ENCODE measurements at regions not wholly inside any gene's neighbourhood (a gene's known extent, or its start where the extent isn't known, plus 50 kb on each side); places are given as distances from the start of the nearest gene placed in this dataset.
"Not testable (repeated sequence)": the region's sequence is repeated elsewhere in the genome, so short reads cannot be mapped to it uniquely, and the experiment has no call there.

DNA sequence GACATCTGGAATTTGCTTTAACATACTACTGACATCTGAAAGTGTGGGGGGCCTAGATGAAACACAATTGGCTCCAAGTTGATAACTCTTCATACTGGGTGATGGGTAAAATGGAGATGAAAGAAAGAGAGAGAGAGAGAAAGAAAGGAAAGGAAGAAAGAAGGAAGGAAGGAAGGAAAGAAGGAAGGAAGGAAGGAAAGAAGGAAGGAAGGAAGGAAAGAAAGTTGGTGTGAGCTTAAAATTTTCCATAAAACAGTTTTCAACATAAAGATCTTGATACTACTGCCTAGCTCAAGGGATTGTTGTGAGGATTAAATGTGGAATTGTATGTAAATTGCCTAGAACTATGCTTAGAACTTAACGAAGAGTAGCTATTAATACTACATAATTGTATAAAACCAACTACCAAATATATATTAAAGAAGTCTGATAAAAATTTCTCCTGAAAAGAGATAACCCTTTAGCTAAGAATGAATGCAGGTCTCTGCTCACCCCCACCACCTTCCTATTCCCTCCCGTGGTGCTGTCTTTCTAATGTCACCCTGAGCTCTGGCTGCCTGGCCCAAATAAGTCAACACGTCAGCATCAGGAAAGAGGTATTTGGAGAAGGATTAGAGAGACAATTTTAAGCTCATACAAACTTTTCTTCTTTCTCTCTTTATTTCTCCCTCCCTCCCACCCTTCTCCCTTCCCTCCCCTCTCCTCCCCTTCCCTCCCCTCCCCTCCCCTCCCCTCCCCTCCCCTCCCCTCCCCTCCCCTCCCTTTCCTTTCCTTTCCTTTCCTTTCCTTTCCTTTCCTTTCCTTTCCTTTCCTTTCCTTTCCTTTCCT is 89.3 kb upstream of the SGIP1 start:
- peaks cover 0 to 2% (median 0%) of the 10 kb centered on the region in 3 donors for H3K27me3 Mint-ChIP-seq (ENCODE audit: low read depth in 3 of 3)
- H3K4me1 Mint-ChIP-seq = peaks cover 14 to 18% of the 10 kb centered on the region in 2 donors
- no peaks in the 10 kb centered on the region for H3K9me3 Mint-ChIP-seq
- H3K36me3 Mint-ChIP-seq = no peaks in the 10 kb centered on the region
- H3K4me3 Mint-ChIP-seq = no peak overlapping the region
- peak overlapping the region in 3 of 6 donors; percentile 25 to 87 (median 52) for H3K27ac Mint-ChIP-seq
- no peak for DNase-seq

DNA sequence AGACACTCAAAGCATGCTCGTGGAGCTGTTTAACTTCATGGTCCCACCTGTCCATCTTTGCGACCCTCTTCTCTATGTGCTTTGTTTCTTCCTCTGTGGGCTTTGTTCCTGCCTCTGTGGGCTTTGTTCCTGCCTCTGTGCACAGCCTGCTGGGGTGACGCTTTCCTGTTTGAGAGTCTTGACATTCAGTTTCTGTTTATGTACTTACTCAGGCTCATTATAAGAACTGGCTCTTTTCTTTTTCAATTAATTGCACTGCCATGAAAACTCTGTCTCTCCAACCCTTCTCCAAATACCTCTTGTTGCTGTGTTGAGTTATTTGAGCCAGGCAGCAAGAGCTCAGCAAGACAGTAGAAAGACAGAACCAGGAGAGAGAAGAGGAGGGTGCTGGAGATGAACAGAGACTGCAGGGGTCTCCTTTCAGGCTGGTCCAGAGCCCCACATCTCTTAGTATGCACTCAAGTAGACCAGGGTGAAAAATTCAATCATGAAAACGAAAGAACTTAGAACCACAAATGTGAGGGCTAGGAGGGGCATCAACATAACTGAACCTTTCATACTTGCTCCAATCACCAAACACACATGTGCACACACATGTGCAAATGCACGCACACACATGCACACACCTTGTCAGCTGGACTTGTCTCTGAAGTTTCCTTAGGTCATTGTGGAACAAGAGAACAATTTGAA is 88.3 kb upstream of the SGIP1 start:
- H3K4me3 Mint-ChIP-seq = peak overlapping the region; percentile 39 to 49 (median 43)
- peak overlapping the region; percentile 42 to 87 (median 60) for H3K27ac Mint-ChIP-seq

DNA sequence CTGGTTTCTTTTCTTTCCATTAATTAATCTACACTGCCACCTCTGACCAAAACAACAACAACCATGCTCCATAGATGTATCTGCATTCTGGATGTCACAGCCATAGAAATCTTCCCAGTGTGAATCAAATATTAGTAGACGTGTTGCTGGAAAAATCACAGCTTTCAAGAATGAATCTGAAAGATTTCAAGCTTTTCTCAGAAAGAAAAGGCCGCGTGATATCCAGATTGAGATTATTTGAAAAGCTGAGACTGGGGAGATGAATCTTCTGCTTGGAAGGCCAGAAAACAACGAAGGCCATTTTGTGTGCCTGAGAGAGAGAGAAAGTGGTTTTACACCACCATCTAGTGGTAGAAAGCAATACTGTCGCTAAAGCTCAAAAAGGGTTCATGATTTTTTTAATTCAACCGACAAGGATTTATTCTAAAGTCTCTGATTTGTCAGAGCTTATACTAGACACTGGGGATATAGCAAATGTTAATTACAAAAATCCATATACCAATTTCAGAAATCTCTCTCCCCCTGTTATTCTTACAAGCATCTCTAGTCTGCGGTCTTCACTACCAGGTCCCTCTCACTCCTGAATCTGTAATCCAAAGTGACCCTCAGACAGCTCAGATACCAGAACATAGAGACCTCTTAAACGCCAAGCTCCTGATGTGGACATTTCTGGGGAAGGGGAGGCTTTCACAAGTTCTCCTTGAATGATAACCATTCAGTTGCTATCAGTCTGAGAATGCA is 87.5 kb upstream of the SGIP1 start:
- DNase-seq = peak; percentile 57 to 64 (median 63)
- Mint-ChIP-seq H3K4me1 (peaks cover 14 to 18% of the 10 kb centered on the region in 2 donors), H3K4me3 (peak overlapping the region; percentile 15 to 40 (median 18)), H3K27me3 (ENCODE audit: low read depth in 3 of 3) (peaks cover 0 to 2% (median 0%) of the 10 kb centered on the region in 3 donors), H3K27ac (peak overlapping the region in 5 of 6 donors; percentile 0 to 87 (median 53)), H3K9me3 (no peaks in the 10 kb centered on the region), H3K36me3 (no peaks in the 10 kb centered on the region)

More for the DNA sequence above, 88.3 kb upstream of the SGIP1 start:
- Mint-ChIP-seq H3K36me3 (no peaks in the 10 kb centered on the region), H3K4me1 (peaks cover 14 to 18% of the 10 kb centered on the region in 2 donors), H3K9me3 (no peaks in the 10 kb centered on the region), H3K27me3 (ENCODE audit: low read depth in 3 of 3) (peaks cover 0 to 2% (median 0%) of the 10 kb centered on the region in 3 donors)
- peak; percentile 14 to 37 (median 28) for DNase-seq

- H3K27me3 Mint-ChIP-seq (ENCODE audit: low read depth in 3 of 3) = peaks cover 0 to 2% (median 0%) of the 10 kb centered on the region in 3 donors
- no peaks in the 10 kb centered on the region for H3K36me3 Mint-ChIP-seq
- DNase-seq = no peak
- H3K4me1 Mint-ChIP-seq = peaks cover 14 to 16% of the 10 kb centered on the region in 2 donors
- H3K27ac Mint-ChIP-seq = no peak overlapping the region
- H3K9me3 Mint-ChIP-seq = no peaks in the 10 kb centered on the region
- H3K4me3 Mint-ChIP-seq = no peak overlapping the region
Observed at GRCh38 chr1:66450043-66450514, 83.9 kb upstream of the SGIP1 start.

DNA sequence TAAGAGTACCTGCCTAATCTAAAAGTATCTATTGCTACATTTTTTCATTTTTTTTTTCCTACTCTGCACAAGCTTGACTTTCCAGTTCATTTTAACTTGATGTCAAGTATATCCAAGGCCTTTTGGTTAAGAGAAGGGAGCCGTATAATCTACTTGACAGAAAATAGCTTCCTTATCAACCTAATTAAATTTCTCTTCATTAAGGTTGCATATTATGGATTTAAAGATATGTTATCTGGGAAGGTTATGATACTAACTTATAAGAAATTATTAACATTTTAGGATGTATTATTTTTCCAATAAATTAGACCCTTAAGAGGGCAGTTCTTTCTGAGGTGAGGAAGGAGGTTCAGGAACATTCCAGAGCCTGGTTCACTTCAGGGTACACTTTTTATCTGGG is 83.1 kb upstream of the SGIP1 start:
- no peaks in the 10 kb centered on the region for H3K9me3 Mint-ChIP-seq
- no peaks in the 10 kb centered on the region for H3K36me3 Mint-ChIP-seq
- no peak for DNase-seq
- H3K4me1 Mint-ChIP-seq = peaks cover 6 to 8% of the 10 kb centered on the region in 2 donors
- no peak overlapping the region for H3K4me3 Mint-ChIP-seq
- H3K27ac Mint-ChIP-seq = no peak overlapping the region
- peaks cover 0 to 2% (median 0%) of the 10 kb centered on the region in 3 donors for H3K27me3 Mint-ChIP-seq (ENCODE audit: low read depth in 3 of 3)

DNA sequence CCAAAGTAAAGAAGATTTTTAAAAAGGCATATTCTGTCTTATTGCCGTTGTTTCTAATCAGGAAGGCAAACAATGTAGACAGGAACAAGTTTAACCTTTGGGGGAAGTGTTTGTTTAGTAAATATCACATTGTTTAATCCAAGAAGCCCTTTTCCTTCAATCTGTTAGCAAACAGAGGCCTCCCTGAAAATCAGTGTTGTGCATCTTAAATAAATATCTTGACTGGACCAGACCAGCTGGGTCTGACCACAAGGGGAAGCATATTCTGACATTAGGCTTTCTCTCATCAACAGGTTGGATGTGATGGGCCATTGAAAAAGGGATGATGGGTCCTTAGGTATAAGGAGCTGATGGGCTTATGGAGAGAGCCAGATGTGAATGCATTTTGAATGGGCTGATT is 81.8 kb upstream of the SGIP1 start:
- no peaks in the 10 kb centered on the region for H3K4me1 Mint-ChIP-seq
- H3K27ac Mint-ChIP-seq = no peak overlapping the region
- DNase-seq = no peak
- H3K9me3 Mint-ChIP-seq = no peaks in the 10 kb centered on the region
- H3K27me3 Mint-ChIP-seq (ENCODE audit: low read depth in 3 of 3) = peaks cover 0 to 2% (median 0%) of the 10 kb centered on the region in 3 donors
- H3K36me3 Mint-ChIP-seq = no peaks in the 10 kb centered on the region
- H3K4me3 Mint-ChIP-seq = no peak overlapping the region

- Mint-ChIP-seq H3K4me3 (no peak overlapping the region), H3K27ac (no peak overlapping the region), H3K9me3 (no peaks in the 10 kb centered on the region), H3K4me1 (no peaks in the 10 kb centered on the region), H3K36me3 (no peaks in the 10 kb centered on the region), H3K27me3 (ENCODE audit: low read depth in 3 of 3) (no peaks in the 10 kb centered on the region)
- no peak for DNase-seq
Observed at GRCh38 chr1:66452982-66453381, 81.0 kb upstream of the SGIP1 start.

DNA sequence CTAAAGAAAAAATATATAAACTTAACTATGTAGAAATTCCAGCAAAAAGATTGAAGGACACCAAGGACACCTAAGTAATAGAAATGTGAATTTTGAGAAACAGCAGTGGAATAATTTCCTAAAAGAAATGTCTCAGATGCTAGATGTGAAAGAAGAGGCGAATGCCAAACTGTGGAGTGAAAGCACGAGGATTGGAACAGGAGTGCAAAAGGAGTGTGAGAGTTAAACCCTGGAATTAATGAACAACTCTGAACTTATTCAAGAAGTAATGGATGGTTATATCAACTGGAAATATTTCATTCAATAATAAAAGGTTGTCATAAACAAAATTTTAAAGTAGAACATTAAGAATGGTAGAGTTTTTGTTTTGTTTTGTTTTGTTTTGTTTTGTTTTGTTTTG is 78.5 kb upstream of the SGIP1 start:
- DNase-seq = no peak
- Mint-ChIP-seq H3K27ac (no peak overlapping the region), H3K36me3 (no peaks in the 10 kb centered on the region), H3K27me3 (ENCODE audit: low read depth in 3 of 3) (peaks cover 0 to 5% (median 0%) of the 10 kb centered on the region in 3 donors), H3K4me1 (no peaks in the 10 kb centered on the region), H3K4me3 (no peak overlapping the region), H3K9me3 (peaks cover 0 to 7% (median under 1%) of the 10 kb centered on the region in 6 donors)

DNA sequence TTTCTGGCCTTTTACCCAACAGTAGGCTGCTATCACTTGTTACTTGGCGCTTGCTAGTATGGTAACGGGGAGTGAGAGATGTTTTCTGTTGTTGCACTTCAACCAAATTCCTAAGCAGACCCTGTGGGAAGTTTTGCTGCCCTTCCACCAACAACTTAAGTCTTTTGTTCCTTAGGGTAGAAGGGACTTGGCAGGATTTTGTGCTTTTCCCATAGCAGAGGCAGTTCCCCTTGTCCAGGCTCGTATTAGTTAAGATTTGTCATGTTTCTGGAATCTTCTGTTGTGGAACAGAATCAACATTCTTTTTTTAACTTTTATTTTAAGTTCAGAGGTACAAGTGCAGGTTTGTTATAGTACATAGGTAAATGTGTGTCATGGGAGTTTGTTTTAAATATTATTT is 73.2 kb upstream of the SGIP1 start:
- Mint-ChIP-seq H3K4me1 (no peaks in the 10 kb centered on the region), H3K27me3 (ENCODE audit: low read depth in 3 of 3) (peaks cover 0 to 5% (median 2%) of the 10 kb centered on the region in 3 donors), H3K4me3 (no peak overlapping the region), H3K27ac (no peak overlapping the region), H3K36me3 (no peaks in the 10 kb centered on the region), H3K9me3 (peaks cover 1 to 18% (median 5%) of the 10 kb centered on the region in 6 donors)
- DNase-seq = no peak

GRCh38 chr1:66462313-66462712 is 71.6 kb upstream of the SGIP1 start:
- Mint-ChIP-seq H3K4me3 (no peak overlapping the region), H3K36me3 (no peaks in the 10 kb centered on the region), H3K4me1 (no peaks in the 10 kb centered on the region), H3K27me3 (ENCODE audit: low read depth in 3 of 3) (peaks cover 2 to 8% (median 2%) of the 10 kb centered on the region in 3 donors), H3K9me3 (peaks cover 1 to 18% (median 5%) of the 10 kb centered on the region in 6 donors), H3K27ac (no peak overlapping the region)
- DNase-seq = no peak

- H3K4me3 Mint-ChIP-seq = no peak overlapping the region
Observed at GRCh38 chr1:66464351-66464750, 69.6 kb upstream of the SGIP1 start.

DNA sequence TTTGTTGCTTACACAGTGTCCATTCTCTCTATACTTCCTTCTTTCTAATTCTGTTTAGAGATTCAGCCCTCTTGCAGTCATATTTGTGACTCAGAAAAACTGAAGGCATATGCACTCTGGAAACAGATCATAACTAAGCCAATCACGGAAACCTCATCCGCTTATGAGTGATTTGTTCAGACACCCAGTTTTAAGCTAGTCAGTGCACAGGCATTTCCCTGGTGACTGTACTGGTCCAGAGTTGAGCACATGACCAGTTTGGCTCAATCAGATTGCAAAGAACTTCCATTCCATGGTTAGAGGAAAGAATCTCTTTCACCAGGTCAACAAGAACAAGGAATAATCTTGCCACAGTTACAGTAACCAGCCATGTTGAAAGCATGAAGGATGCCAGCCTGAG is 69.2 kb upstream of the SGIP1 start:
- Mint-ChIP-seq H3K9me3 (peaks cover 1 to 14% (median 5%) of the 10 kb centered on the region in 6 donors), H3K4me3 (no peak overlapping the region), H3K36me3 (no peaks in the 10 kb centered on the region), H3K27me3 (ENCODE audit: low read depth in 3 of 3) (peaks cover 2 to 4% (median 2%) of the 10 kb centered on the region in 3 donors), H3K4me1 (no peaks in the 10 kb centered on the region), H3K27ac (no peak overlapping the region)
- no peak for DNase-seq

More at GRCh38 chr1:66464351-66464750, 69.6 kb upstream of the SGIP1 start:
- Mint-ChIP-seq H3K4me1 (no peaks in the 10 kb centered on the region), H3K27me3 (ENCODE audit: low read depth in 3 of 3) (peaks cover 2 to 8% (median 2%) of the 10 kb centered on the region in 3 donors), H3K36me3 (no peaks in the 10 kb centered on the region), H3K27ac (no peak overlapping the region), H3K9me3 (peaks cover 1 to 18% (median 5%) of the 10 kb centered on the region in 6 donors)
- DNase-seq = no peak

GRCh38 chr1:66466695-66467094 is 67.3 kb upstream of the SGIP1 start:
- DNase-seq; H3K27me3 Mint-ChIP-seq (ENCODE audit: low read depth in 3 of 3); H3K9me3 Mint-ChIP-seq; H3K36me3 Mint-ChIP-seq; H3K27ac Mint-ChIP-seq; H3K4me3 Mint-ChIP-seq; H3K4me1 Mint-ChIP-seq: not testable (repeated sequence)
